Fibroblast of lung (primary cell): ENCODE measurements at regions not wholly inside any gene's neighbourhood (a gene's known extent, or its start where the extent isn't known, plus 50 kb on each side); places are given as distances from the start of the nearest gene placed in this dataset.

ENCODE experiments used
- EZH2 ChIP-seq: IDR thresholded peaks from 2 replicates; pipeline ENCODE4 v1.5.1; 2012; ENCODE audit warnings: low read length, control low read depth, mild to moderate bottlenecking; ENCODE audit errors: missing control alignments
- TF ChIP-seq, protein P1 (sequence below), 2 donors: IDR thresholded peaks in 1 of 2; conservative IDR thresholded peaks in 1 of 2; 1 replicate in 1 of 2; 2 replicates in 1 of 2; pipeline ENCODE4 v1.5.1; 2011 to 2012; ENCODE audit warnings: low read length in 2 of 2, control low read depth in 1 of 2, inconsistent platforms in 1 of 2, low read depth in 1 of 2, mild to moderate bottlenecking in 1 of 2

DNA sequence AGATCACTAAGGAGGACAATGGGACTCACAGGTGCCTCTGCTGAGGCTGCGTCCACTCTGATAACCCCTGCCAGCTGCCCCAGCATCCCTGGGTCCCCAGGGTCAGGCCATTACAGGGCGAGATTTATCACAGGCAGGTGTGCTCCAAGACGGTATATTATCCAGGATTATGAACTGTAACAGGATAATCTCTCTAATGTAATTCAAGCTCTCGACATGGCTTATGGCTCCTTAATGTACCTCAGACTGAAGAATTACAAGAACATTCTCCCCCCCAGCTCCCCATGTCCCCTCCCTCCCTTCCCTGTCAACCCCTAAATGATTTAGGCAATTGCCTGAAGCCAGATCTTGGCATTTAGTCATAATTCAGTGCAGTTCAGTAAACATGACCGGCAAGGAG, 86.8 kb downstream of the NCR2 start:
- TF ChIP-seq, protein P1, sequence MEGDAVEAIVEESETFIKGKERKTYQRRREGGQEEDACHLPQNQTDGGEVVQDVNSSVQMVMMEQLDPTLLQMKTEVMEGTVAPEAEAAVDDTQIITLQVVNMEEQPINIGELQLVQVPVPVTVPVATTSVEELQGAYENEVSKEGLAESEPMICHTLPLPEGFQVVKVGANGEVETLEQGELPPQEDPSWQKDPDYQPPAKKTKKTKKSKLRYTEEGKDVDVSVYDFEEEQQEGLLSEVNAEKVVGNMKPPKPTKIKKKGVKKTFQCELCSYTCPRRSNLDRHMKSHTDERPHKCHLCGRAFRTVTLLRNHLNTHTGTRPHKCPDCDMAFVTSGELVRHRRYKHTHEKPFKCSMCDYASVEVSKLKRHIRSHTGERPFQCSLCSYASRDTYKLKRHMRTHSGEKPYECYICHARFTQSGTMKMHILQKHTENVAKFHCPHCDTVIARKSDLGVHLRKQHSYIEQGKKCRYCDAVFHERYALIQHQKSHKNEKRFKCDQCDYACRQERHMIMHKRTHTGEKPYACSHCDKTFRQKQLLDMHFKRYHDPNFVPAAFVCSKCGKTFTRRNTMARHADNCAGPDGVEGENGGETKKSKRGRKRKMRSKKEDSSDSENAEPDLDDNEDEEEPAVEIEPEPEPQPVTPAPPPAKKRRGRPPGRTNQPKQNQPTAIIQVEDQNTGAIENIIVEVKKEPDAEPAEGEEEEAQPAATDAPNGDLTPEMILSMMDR (conservative IDR thresholded peaks at IDR 0.05 in 1 of 2, IDR thresholded peaks at IDR 0.05 in 1 of 2; ENCODE audit: low read depth in 1 of 2, low read length in 2 of 2) = no peak
- no peak for TF ChIP-seq EZH2
